HG03575 (cell line): ENCODE measurements at regions not wholly inside any gene's neighbourhood (a gene's known extent, or its start where the extent isn't known, plus 50 kb on each side); places are given as distances from the start of the nearest gene placed in this dataset.
"Not testable (repeated sequence)": the region's sequence is repeated elsewhere in the genome, so short reads cannot be mapped to it uniquely, and the experiment has no call there.

ENCODE experiments used
- ATAC-seq: cut with Tn5 transposase; IDR thresholded peaks from one replicate; pipeline ENCODE4 v1.9.1; 2021; ENCODE audit not compliant: unreplicated experiment, insufficient number of reproducible peaks, low FRiP score; ENCODE audit errors: extremely low read depth

GRCh38 chr5:110855961-110856360 is 117.2 kb downstream of the SLC25A46 start:
- no peak for ATAC-seq

- ATAC-seq = no peak
These were observed 126.7 kb downstream of the SLC25A46 start for GRCh38 chr5:110865400-110866094.

- ATAC-seq = no peak
These were observed 131.1 kb downstream of the SLC25A46 start for GRCh38 chr5:110869927-110870326.

- no peak for ATAC-seq
These were observed 133.4 kb downstream of the SLC25A46 start for GRCh38 chr5:110872200-110872599.

GRCh38 chr5:110872963-110873362 is 134.2 kb downstream of the SLC25A46 start:
- ATAC-seq = no peak

- no peak for ATAC-seq
These were observed 135.1 kb downstream of the SLC25A46 start for GRCh38 chr5:110873773-110874437.

- ATAC-seq = not testable (repeated sequence)
These were observed 136.3 kb downstream of the SLC25A46 start for GRCh38 chr5:110875115-110875514.

GRCh38 chr5:110878115-110878514 is 139.3 kb downstream of the SLC25A46 start:
- ATAC-seq = no peak

GRCh38 chr5:110879675-110880074 is 140.9 kb downstream of the SLC25A46 start:
- no peak for ATAC-seq

- no peak for ATAC-seq
These were observed 141.6 kb downstream of the SLC25A46 start for GRCh38 chr5:110880413-110880812.

GRCh38 chr5:110884005-110884404 is 145.2 kb downstream of the SLC25A46 start:
- no peak for ATAC-seq

- not testable (repeated sequence) for ATAC-seq
These were observed 148.4 kb downstream of the SLC25A46 start for GRCh38 chr5:110887170-110887569.

- ATAC-seq = not testable (repeated sequence)
These were observed 155.2 kb downstream of the SLC25A46 start for GRCh38 chr5:110893854-110894483.

GRCh38 chr5:110894805-110895204 is 156.0 kb downstream of the SLC25A46 start:
- no peak for ATAC-seq

GRCh38 chr5:110896901-110897300 is 158.1 kb downstream of the SLC25A46 start:
- ATAC-seq = no peak

GRCh38 chr5:110899566-110900412 is 161.0 kb downstream of the SLC25A46 start:
- ATAC-seq = peak; percentile 73

GRCh38 chr5:110900829-110901228 is 162.0 kb downstream of the SLC25A46 start:
- ATAC-seq = no peak

- no peak for ATAC-seq
These were observed 165.2 kb downstream of the SLC25A46 start for GRCh38 chr5:110903966-110904365.

- ATAC-seq = no peak
These were observed 162.7 kb upstream of the TSLP start for GRCh38 chr5:110908848-110909247.
